SK-N-MC (cell line): ENCODE measurements at regions not wholly inside any gene's neighbourhood (a gene's known extent, or its start where the extent isn't known, plus 50 kb on each side); places are given as distances from the start of the nearest gene placed in this dataset.

Experiments used
- EZH2 ChIP-seq: fragments of 200-600 bp; sonication (generic); IDR thresholded peaks from one replicate; pipeline ENCODE4 v1.6.1; 2017; ENCODE audit warnings: antibody characterized with exemption
- FOXP2 ChIP-seq: optimal IDR thresholded peaks from 2 replicates; pipeline ENCODE3; 2011; ENCODE audit warnings: mild to moderate bottlenecking, moderate library complexity; ENCODE audit not compliant: insufficient read depth; ENCODE audit errors: extremely low read length, control extremely low read depth
- POLR2AphosphoS5 ChIP-seq: IDR thresholded peaks from 2 replicates; pipeline ENCODE4 v1.6.1; 2012; ENCODE audit warnings: mild to moderate bottlenecking, low read depth, low read length, borderline replicate concordance

GRCh38 chr4:155597281-155597680 lies 69.4 kb upstream of the GUCY1A1 start:
- TF ChIP-seq POLR2AphosphoS5 (no peak), EZH2 (no peak), FOXP2 (no peak)
